Upper lobe of left lung (tissue), 6 donors: ENCODE measurements at regions not wholly inside any gene's neighbourhood (a gene's known extent, or its start where the extent isn't known, plus 50 kb on each side); places are given as distances from the start of the nearest gene placed in this dataset.
A peak's percentile ranks its signal among the peaks of the same experiment; 100 is the strongest.

ENCODE experiments used
- ATAC-seq, 2 donors: fragments of 200-7000 bp; cut with Tn5 transposase; one replicate each; pipeline ENCODE4 v1.9.1; 2022; ENCODE audit warnings: mild to moderate bottlenecking in 2 of 2, moderate library complexity in 2 of 2; ENCODE audit not compliant: low FRiP score in 2 of 2
- DNase-seq, 2 donors: peaks; one replicate each; pipeline ENCODE4 v3.0.0-alpha.2; 2019 to 2020
- H3K27ac ChIP-seq, 4 donors: fragments of 200-600 bp; sonication (generic); one replicate each; pipeline ENCODE4 v1.5.1; 2016 to 2019
- H3K27me3 ChIP-seq, 4 donors: fragments of 200-600 bp; sonication (generic); one replicate each; pipeline ENCODE4 v1.5.1; 2017 to 2019
- H3K36me3 ChIP-seq, 4 donors: fragments of 200-600 bp; sonication (generic); one replicate each; pipeline ENCODE4 v1.5.1; 2016 to 2019
- H3K4me1 ChIP-seq, 4 donors: fragments of 200-600 bp; sonication (generic); one replicate each; pipeline ENCODE4 v1.5.1; 2018 to 2019
- H3K4me3 ChIP-seq, 4 donors: fragments of 200-600 bp; sonication (generic); one replicate each; pipeline ENCODE4 v1.5.1; 2017 to 2019; ENCODE audit warnings: mild to moderate bottlenecking in 2 of 4, moderate library complexity in 1 of 4
- H3K9me3 ChIP-seq, 4 donors: fragments of 200-600 bp; sonication (generic); one replicate each; pipeline ENCODE4 v1.5.1; 2018 to 2019
- EP300 ChIP-seq, 4 donors: sonication (generic); formaldehyde crosslinking; IDR thresholded peaks; one replicate each; pipeline ENCODE4 v1.5.1; 2017; ENCODE audit warnings: antibody characterized with exemption in 4 of 4, control low read depth in 2 of 4
- POLR2A ChIP-seq, 4 donors: fragments of 450-650 bp; IDR thresholded peaks; one replicate each; pipeline ENCODE4 v1.5.1; 2016 to 2017; ENCODE audit warnings: antibody characterized with exemption in 4 of 4, mild to moderate bottlenecking in 2 of 4
- POLR2AphosphoS5 ChIP-seq, 2 donors: sonication (generic); formaldehyde crosslinking; IDR thresholded peaks; one replicate each; pipeline ENCODE4 v1.5.1; 2017; ENCODE audit warnings: antibody characterized with exemption in 2 of 2
- WGBS, 2 donors: methylation state at CpG; one replicate each; pipeline ENCODE4 v1.1.5; 2017 to 2018; 5-methylcytosine and 5-hydroxymethylcytosine counted together
- TF ChIP-seq, protein P1 (sequence below), 6 experiments: fragments of 450-650 bp in 4 of 6; fragments of 200-600 bp in 2 of 6; sonication (generic) in 2 of 6; IDR thresholded peaks; one replicate each; pipeline ENCODE4 v1.5.1; 2016 to 2019; ENCODE audit warnings: antibody characterized with exemption in 6 of 6
- donor health status: DM: no; HTN: no; CAD: no; lungs with moderate emphysema.
- donor health status: DM: no; HTN: yes; CAD: no; lungs with severe emphysema.

- DNase-seq (peak in 1 of 2 donors; percentile 69), ATAC-seq (peak in 1 of 2 donors; percentile 44)
- H3K36me3 ChIP-seq: no peaks in the 10 kb centered on the region
- no peak overlapping the region for H3K4me3 ChIP-seq
- WGBS, 2 donors: 82 to 91% methylated on average over 6 to 12 of the region's 17 CpGs
- no peaks in the 10 kb centered on the region for H3K27me3 ChIP-seq
- TF ChIP-seq POLR2AphosphoS5 (IDR thresholded peaks at IDR 0.05): no peak
- TF ChIP-seq, protein P1, sequence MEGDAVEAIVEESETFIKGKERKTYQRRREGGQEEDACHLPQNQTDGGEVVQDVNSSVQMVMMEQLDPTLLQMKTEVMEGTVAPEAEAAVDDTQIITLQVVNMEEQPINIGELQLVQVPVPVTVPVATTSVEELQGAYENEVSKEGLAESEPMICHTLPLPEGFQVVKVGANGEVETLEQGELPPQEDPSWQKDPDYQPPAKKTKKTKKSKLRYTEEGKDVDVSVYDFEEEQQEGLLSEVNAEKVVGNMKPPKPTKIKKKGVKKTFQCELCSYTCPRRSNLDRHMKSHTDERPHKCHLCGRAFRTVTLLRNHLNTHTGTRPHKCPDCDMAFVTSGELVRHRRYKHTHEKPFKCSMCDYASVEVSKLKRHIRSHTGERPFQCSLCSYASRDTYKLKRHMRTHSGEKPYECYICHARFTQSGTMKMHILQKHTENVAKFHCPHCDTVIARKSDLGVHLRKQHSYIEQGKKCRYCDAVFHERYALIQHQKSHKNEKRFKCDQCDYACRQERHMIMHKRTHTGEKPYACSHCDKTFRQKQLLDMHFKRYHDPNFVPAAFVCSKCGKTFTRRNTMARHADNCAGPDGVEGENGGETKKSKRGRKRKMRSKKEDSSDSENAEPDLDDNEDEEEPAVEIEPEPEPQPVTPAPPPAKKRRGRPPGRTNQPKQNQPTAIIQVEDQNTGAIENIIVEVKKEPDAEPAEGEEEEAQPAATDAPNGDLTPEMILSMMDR (IDR thresholded peaks at IDR 0.05): no peak
- TF ChIP-seq POLR2A (IDR thresholded peaks at IDR 0.05): no peak
- no peak for TF ChIP-seq EP300 (IDR thresholded peaks at IDR 0.05)
- H3K27ac ChIP-seq: no peak overlapping the region
- peaks cover 0 to 4% (median 0%) of the 10 kb centered on the region in 4 donors for H3K4me1 ChIP-seq
- no peaks in the 10 kb centered on the region for H3K9me3 ChIP-seq
These were observed 81.3 kb upstream of the ATP10A start for GRCh38 chr15:25944386-25944785.

DNA sequence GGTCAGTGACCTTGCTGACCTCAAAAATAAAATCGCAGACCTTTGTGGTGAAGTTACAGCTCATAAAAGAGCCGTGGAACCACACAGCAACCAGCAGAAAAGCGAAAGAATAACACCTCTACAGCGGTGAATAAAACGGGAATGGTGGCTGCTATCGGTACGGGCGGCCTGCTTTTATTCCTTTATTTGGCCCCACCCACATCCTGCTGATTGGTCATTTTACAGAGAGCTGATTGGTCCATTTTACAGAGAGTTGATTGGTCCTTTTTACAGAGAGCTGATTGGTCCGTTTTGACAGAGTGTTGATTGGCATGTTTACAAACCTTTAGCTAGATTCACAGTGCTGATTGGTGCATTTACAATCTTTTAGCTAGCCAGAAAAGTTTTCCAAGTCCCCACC, 80.7 kb upstream of the ATP10A start:
- H3K27ac ChIP-seq: no peak overlapping the region
- H3K9me3 ChIP-seq: no peaks in the 10 kb centered on the region
- DNase-seq: no peak
- H3K36me3 ChIP-seq: no peaks in the 10 kb centered on the region
- H3K4me3 ChIP-seq: no peak overlapping the region
- peaks cover 0 to 4% (median 0%) of the 10 kb centered on the region in 4 donors for H3K4me1 ChIP-seq
- WGBS, 2 donors: 80 to 95% methylated on average over 9 of the region's 9 CpGs
- TF ChIP-seq EP300 (IDR thresholded peaks at IDR 0.05) (no peak), POLR2A (IDR thresholded peaks at IDR 0.05) (no peak), POLR2AphosphoS5 (IDR thresholded peaks at IDR 0.05) (no peak)
- TF ChIP-seq, protein P1 (IDR thresholded peaks at IDR 0.05): no peak
- no peaks in the 10 kb centered on the region for H3K27me3 ChIP-seq
- no peak for ATAC-seq

GRCh38 chr15:25939122-25939521, 76.0 kb upstream of the ATP10A start:
- H3K4me1 ChIP-seq: no peaks in the 10 kb centered on the region
- H3K36me3 ChIP-seq: no peaks in the 10 kb centered on the region
- no peak overlapping the region for H3K4me3 ChIP-seq
- ATAC-seq (no peak), DNase-seq (no peak)
- no peaks in the 10 kb centered on the region for H3K27me3 ChIP-seq
- H3K27ac ChIP-seq: no peak overlapping the region
- no peaks in the 10 kb centered on the region for H3K9me3 ChIP-seq
- 51 to 74% methylated on average over 4 of the region's 4 CpGs for WGBS, 2 donors
- no peak for TF ChIP-seq POLR2A (IDR thresholded peaks at IDR 0.05)
- TF ChIP-seq POLR2AphosphoS5 (IDR thresholded peaks at IDR 0.05): no peak
- TF ChIP-seq EP300 (IDR thresholded peaks at IDR 0.05): no peak
- TF ChIP-seq, protein P1 (IDR thresholded peaks at IDR 0.05): no peak

- DNase-seq (no peak), ATAC-seq (no peak)
- Histone ChIP-seq H3K4me3 (no peak overlapping the region), H3K27ac (no peak overlapping the region), H3K36me3 (no peaks in the 10 kb centered on the region), H3K27me3 (no peaks in the 10 kb centered on the region), H3K9me3 (no peaks in the 10 kb centered on the region), H3K4me1 (peaks cover 0 to 6% (median 4%) of the 10 kb centered on the region in 4 donors)
- TF ChIP-seq EP300 (IDR thresholded peaks at IDR 0.05): no peak
- no peak for TF ChIP-seq POLR2A (IDR thresholded peaks at IDR 0.05)
- TF ChIP-seq POLR2AphosphoS5 (IDR thresholded peaks at IDR 0.05): no peak
- TF ChIP-seq, protein P1 (IDR thresholded peaks at IDR 0.05): no peak
These were observed 74.7 kb upstream of the ATP10A start for GRCh38 chr15:25937796-25938195.

DNA sequence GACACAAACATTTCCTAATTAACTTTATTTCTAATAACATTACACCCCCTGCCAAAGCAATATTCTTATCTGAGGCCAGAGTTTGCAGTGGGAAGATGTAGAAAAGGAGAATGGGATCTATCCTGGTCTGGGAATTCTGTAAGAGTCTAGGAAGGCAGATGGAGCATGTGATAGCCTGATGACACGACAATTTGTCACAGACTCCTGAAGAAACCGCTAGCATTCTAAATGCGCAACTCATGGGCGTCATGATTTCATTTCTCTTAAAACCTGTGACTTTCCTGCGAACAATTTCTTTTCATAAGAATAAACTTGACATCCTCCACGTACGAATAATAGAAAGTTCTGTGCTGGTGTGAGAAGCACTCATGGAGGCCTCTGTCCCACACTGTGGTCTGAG, 72.9 kb upstream of the ATP10A start:
- Histone ChIP-seq H3K27ac (no peak overlapping the region), H3K4me3 (no peak overlapping the region), H3K9me3 (no peaks in the 10 kb centered on the region), H3K4me1 (peaks cover 0 to 6% (median 4%) of the 10 kb centered on the region in 4 donors), H3K36me3 (no peaks in the 10 kb centered on the region), H3K27me3 (no peaks in the 10 kb centered on the region)
- ATAC-seq: no peak
- TF ChIP-seq POLR2A (IDR thresholded peaks at IDR 0.05) (no peak), EP300 (IDR thresholded peaks at IDR 0.05) (no peak), POLR2AphosphoS5 (IDR thresholded peaks at IDR 0.05) (no peak)
- TF ChIP-seq, protein P1 (IDR thresholded peaks at IDR 0.05): no peak
- DNase-seq: no peak
- whole genome bisulfite sequencing, 2 donors: 78 to 79% methylated on average over 7 of the region's 7 CpGs
